Activated B cell treated with CpG ODN at 0.5 μM for 24 hours (primary cell): ENCODE measurements at regions not wholly inside any gene's neighbourhood (a gene's known extent, or its start where the extent isn't known, plus 50 kb on each side); places are given as distances from the start of the nearest gene placed in this dataset.

Experiments used
- ATAC-seq: fragments of 200-7000 bp; cut with Tn5 transposase; one replicate; pipeline ENCODE4 v1.10.0; 2021; ENCODE audit warnings: low read depth, mild to moderate bottlenecking, moderate library complexity
- CTCF ChIA-PET: fragments of 350-600 bp; sonication (Branson Sonifier 250); formaldehyde crosslinking; loops from one replicate; lab custom pipeline; 2021; ENCODE audit warnings: antibody characterized with exemption; lab: Charles Lee
- POLR2A ChIA-PET: fragments of 350-600 bp; sonication (Branson Sonifier 250); formaldehyde crosslinking; loops from one replicate; lab custom pipeline; 2021; ENCODE audit warnings: antibody characterized with exemption; lab: Charles Lee
- DNase-seq: peaks from one replicate; pipeline ENCODE4 v3.0.0; 2022
- H3K27ac Mint-ChIP-seq: one replicate; pipeline ENCODE4 v1.8.0; 2020; ENCODE audit warnings: mixed read lengths
- H3K27me3 Mint-ChIP-seq: one replicate; pipeline ENCODE4 v1.8.0; 2021; ENCODE audit warnings: mixed read lengths
- H3K36me3 Mint-ChIP-seq: one replicate; pipeline ENCODE4 v1.8.0; 2021; ENCODE audit warnings: low read depth, mixed read lengths
- H3K4me1 Mint-ChIP-seq: one replicate; pipeline ENCODE4 v1.8.0; 2021; ENCODE audit warnings: mixed read lengths
- H3K4me3 Mint-ChIP-seq: one replicate; pipeline ENCODE4 v1.8.0; 2020; ENCODE audit warnings: mild to moderate bottlenecking, mixed read lengths
- H3K9me3 Mint-ChIP-seq: one replicate; pipeline ENCODE4 v1.8.0; 2020; ENCODE audit warnings: mixed read lengths
- intact Hi-C: fragments of 100-400 bp; cut with micrococcal nuclease; formaldehyde crosslinking; loops from one replicate; pipeline ENCODE4 v1.15.1; 2024
- TF ChIP-seq, protein P1 (sequence below): fragments of 200-600 bp; IDR thresholded peaks from one replicate; pipeline ENCODE4 v1.8.0; 2022; ENCODE audit warnings: antibody characterized with exemption, mild to moderate bottlenecking

DNA sequence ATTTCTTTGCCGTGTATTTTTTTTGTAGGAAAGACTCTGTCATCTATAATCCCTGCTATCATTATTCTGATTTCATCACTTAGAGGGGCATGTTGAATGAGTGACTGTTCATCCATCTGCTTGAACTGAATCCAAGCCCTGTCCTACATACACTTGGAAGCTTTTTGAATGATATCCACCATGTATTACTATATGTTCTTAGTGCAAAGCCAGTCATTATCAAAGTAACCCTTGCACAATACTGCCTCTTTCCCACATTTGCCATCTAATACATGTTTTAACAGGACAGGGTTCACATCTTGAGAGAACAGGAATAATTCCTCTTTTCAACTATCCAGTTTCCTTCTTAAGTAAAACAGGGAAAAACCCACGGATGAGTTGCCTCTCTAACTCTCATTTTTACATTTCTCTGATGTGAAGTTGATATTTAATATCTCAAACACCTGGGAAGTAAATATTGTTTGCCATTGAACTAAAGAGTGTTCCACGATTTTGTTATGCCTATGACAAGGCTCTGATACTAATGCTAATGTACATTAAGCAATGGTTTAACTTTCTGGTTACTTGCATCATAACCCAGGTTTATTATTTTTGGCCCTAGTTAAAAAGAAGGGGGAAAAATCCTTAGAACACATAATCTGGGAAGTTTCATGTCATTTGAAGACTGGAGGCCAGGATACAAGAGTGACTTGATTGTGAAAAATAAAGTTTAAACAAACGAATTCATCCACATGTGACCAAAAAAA, 103.7 kb upstream of the TARS1 start:
- H3K4me3 Mint-ChIP-seq = no peak overlapping the region
- DNase-seq (no peak), ATAC-seq (no peak)
- TF ChIP-seq, protein P1, sequence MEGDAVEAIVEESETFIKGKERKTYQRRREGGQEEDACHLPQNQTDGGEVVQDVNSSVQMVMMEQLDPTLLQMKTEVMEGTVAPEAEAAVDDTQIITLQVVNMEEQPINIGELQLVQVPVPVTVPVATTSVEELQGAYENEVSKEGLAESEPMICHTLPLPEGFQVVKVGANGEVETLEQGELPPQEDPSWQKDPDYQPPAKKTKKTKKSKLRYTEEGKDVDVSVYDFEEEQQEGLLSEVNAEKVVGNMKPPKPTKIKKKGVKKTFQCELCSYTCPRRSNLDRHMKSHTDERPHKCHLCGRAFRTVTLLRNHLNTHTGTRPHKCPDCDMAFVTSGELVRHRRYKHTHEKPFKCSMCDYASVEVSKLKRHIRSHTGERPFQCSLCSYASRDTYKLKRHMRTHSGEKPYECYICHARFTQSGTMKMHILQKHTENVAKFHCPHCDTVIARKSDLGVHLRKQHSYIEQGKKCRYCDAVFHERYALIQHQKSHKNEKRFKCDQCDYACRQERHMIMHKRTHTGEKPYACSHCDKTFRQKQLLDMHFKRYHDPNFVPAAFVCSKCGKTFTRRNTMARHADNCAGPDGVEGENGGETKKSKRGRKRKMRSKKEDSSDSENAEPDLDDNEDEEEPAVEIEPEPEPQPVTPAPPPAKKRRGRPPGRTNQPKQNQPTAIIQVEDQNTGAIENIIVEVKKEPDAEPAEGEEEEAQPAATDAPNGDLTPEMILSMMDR = no peak
- no peaks in the 10 kb centered on the region for H3K4me1 Mint-ChIP-seq
- intact Hi-C loops = no loop called here
- H3K27me3 Mint-ChIP-seq = peaks cover 3% of the 10 kb centered on the region
- H3K27ac Mint-ChIP-seq = no peak overlapping the region
- CTCF ChIA-PET = no interaction called here
- no peaks in the 10 kb centered on the region for H3K9me3 Mint-ChIP-seq
- POLR2A ChIA-PET = no interaction called here
- H3K36me3 Mint-ChIP-seq = no peaks in the 10 kb centered on the region

DNA sequence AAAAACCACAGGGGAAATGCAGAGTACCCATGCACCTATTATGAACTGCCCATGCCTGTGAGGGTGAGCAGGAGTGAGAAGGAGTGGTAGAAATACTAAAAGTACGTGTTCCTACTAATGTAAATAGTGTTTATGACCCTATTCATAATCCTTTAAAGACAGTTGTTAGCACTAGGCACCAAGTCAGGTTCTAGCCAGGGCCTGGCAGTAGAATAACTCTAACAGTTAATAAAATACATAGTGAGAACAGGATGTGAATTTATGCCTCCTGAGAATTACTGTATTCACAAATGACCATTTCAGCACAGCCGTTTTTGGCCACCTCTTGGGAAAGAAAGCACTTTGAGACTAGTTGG, 103.2 kb upstream of the TARS1 start:
- POLR2A ChIA-PET = no interaction called here
- DNase-seq (no peak), ATAC-seq (no peak)
- CTCF ChIA-PET = no interaction called here
- TF ChIP-seq, protein P1 = no peak
- Mint-ChIP-seq H3K27me3 (peaks cover 3% of the 10 kb centered on the region), H3K9me3 (no peaks in the 10 kb centered on the region), H3K4me3 (no peak overlapping the region), H3K4me1 (no peaks in the 10 kb centered on the region), H3K36me3 (no peaks in the 10 kb centered on the region), H3K27ac (no peak overlapping the region)
- intact Hi-C loops = no loop called here

DNA sequence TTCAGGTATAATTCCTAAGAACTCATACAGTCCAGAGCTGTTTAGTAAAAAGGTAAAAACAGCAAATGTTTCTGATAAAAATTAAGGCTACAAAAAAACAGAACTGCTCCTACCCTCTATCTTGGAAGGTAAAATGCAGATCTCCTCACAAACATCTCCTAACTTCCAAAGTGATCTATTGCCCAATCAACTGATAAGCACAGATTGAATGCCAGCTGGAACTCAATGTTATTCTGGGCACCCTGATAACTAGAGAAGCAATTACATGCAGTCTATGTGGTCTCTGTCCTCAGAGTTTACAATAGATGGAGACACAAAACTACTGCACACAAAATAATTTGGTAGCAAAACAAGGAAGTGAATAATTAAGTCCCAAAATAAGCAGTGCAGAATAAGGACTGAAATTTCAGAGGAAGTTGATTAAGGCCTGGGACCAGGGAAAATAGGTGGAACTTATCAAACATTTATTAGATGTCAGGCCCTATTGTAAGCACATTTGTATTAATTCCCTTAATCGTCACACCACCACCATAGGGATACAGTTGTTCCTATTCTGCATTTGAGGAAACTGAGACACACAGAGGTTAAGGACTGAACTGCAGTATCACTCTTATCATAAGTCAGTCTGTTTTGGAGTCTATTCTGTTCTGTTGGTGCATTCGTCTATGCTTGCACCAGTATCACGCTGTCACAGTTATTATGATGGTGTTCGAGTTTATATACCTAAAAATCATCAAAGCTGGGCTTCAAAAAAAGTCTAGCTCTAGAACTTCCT, 102.2 kb upstream of the TARS1 start:
- no peak overlapping the region for H3K4me3 Mint-ChIP-seq
- ATAC-seq (no peak), DNase-seq (no peak)
- POLR2A ChIA-PET = no interaction called here
- no peak overlapping the region for H3K27ac Mint-ChIP-seq
- H3K27me3 Mint-ChIP-seq = peaks cover 3% of the 10 kb centered on the region
- no peaks in the 10 kb centered on the region for H3K36me3 Mint-ChIP-seq
- CTCF ChIA-PET = no interaction called here
- H3K4me1 Mint-ChIP-seq = no peaks in the 10 kb centered on the region
- H3K9me3 Mint-ChIP-seq = no peaks in the 10 kb centered on the region
- intact Hi-C loops = no loop called here
- TF ChIP-seq, protein P1 = no peak

DNA sequence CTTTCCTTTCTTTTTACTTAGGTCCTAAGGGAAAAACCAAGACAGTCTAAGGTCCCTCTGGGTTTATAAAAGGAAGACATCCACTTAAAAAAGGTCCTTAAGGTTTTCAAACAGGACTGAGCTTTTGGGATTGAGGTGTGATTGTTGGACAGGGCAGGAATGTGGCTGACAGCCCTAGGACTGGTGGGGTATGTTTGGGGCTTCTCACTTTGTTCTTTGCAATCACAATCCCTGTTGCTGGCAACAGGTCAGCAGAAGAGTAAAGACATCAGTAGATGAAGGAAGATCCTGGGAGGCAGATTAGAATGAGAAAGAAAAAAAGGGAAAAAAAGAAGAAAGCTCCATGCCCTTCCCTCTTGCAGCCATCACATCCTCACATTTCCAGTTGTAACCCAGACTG, 101.4 kb upstream of the TARS1 start:
- no peaks in the 10 kb centered on the region for H3K36me3 Mint-ChIP-seq
- no peak for ATAC-seq

DNA sequence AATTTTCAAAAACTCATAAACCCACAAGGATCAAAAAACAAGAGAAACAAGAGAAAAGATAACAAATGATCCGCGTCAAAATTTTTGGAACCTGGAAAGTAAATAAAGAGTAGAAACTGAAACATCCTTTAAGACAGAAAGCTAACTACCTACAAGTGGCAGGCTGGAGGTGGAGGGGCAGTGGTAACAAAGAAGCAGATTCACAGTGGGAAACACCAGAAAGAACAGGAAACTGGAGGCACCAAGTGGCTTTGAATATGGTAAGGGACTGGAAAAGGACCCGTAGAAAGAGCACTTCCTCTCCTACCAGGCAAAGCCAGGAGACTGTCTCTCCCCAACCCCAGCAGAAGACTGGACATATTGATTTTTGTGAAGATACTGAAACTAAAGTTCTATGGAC, 100.6 kb upstream of the TARS1 start:
- TF ChIP-seq, protein P1 = no peak
- Mint-ChIP-seq H3K36me3 (no peaks in the 10 kb centered on the region), H3K4me3 (no peak overlapping the region), H3K27me3 (peaks cover 3% of the 10 kb centered on the region), H3K4me1 (no peaks in the 10 kb centered on the region), H3K9me3 (peaks cover under 1% of the 10 kb centered on the region), H3K27ac (no peak overlapping the region)
- POLR2A ChIA-PET = no interaction called here
- CTCF ChIA-PET = no interaction called here
- no peak for DNase-seq
- intact Hi-C loops = no loop called here
- ATAC-seq = no peak

More for the DNA sequence above, 101.4 kb upstream of the TARS1 start:
- TF ChIP-seq, protein P1 = no peak
- no peak overlapping the region for H3K4me3 Mint-ChIP-seq
- intact Hi-C loops = no loop called here
- H3K9me3 Mint-ChIP-seq = no peaks in the 10 kb centered on the region
- peaks cover 3% of the 10 kb centered on the region for H3K27me3 Mint-ChIP-seq
- no peaks in the 10 kb centered on the region for H3K4me1 Mint-ChIP-seq
- no peak for DNase-seq
- CTCF ChIA-PET = no interaction called here
- POLR2A ChIA-PET = no interaction called here
- no peak overlapping the region for H3K27ac Mint-ChIP-seq
